ENCODE measurements at regions not wholly inside any gene's neighbourhood (a gene's known extent, or its start where the extent isn't known, plus 50 kb on each side); places are given as distances from the start of the nearest gene placed in this dataset.

DNA sequence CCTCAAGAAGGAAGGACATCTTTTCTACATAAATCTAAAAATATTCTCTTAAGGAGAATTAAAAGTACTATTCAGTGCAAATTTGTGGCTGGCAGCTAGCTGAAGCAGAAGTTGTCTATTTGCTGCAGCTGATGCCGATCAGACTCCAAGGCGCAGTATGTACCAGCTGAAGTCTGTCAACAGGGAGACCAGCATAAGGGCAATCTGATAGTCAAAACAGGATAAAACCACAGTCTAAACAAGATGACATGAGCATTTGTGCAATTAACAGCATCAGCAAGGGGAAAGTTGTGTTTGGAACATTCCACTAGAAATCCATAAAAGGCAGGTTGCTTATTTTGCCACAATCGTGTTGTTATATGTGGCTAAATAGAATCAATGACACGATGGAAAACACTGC lies 198.2 kb upstream of the ROBO2 start:
- no peak for DNase-seq

DNA sequence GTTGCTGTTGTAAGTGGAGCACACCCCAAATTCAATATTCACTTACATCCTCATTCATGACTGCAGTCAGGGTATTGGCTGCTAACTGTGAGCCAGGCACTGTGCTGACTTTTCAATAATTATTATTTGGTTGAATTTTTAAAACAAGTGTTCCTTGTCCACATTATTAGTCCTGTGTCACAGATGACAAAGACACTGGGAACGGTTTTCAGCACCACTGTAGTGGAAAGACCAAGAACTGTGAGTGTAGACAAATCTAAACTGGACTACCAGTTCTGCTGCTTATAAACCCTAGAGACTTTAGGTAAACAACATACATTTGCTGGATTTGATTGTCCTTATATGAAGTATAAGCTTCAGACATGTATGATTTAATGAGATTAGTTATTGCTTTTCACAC lies 197.7 kb upstream of the ROBO2 start:
- DNase-seq = no peak

DNA sequence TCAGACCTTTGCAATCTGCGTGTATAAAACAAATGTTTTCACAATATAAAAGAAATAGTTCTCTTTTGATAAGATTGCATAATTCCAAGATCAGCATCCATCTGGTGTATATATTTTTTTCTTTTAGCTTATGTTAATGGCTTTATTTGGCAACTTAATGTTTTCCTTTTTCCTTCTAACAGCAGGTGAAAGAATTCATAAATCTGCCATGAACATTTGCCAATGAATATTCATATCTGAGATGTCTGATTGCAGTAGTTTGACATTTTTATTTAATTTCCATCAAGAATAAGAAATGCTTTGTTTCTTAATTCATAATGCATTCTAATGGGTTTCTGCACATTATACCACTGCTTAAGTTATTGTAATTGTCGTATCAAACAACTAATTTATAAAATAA lies 184.4 kb upstream of the ROBO2 start:
- DNase-seq = no peak

GRCh38 chr3:76859596-76859995 lies 180.3 kb upstream of the ROBO2 start:
- no peak for DNase-seq

- DNase-seq = no peak
Observed at GRCh38 chr3:76864355-76864754, 175.5 kb upstream of the ROBO2 start.

GRCh38 chr3:76866729-76867408 lies 173.0 kb upstream of the ROBO2 start:
- DNase-seq = no peak

- no peak for DNase-seq
Observed at GRCh38 chr3:76869726-76870384, 170.0 kb upstream of the ROBO2 start.

DNA sequence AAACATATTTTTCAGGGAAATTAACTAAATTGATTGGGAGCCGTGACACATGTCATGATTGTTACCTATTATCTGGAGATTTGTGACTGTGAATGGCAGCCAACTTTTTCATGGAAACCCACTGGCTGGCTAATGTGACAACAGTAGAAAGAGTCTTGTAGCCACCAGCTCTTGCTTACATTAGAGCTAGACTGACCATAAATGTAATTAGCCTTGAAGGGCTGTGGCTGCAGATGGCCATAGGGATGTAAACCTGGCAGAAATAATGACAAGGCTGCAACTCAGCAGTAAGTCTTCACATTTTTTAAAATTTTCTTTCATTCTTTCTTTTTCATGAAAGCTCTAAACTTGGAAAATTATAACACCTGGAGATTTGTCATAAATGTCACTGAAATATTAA lies 168.2 kb upstream of the ROBO2 start:
- no peak for DNase-seq

- DNase-seq = no peak
Observed at GRCh38 chr3:76872999-76873398, 166.9 kb upstream of the ROBO2 start.

DNA sequence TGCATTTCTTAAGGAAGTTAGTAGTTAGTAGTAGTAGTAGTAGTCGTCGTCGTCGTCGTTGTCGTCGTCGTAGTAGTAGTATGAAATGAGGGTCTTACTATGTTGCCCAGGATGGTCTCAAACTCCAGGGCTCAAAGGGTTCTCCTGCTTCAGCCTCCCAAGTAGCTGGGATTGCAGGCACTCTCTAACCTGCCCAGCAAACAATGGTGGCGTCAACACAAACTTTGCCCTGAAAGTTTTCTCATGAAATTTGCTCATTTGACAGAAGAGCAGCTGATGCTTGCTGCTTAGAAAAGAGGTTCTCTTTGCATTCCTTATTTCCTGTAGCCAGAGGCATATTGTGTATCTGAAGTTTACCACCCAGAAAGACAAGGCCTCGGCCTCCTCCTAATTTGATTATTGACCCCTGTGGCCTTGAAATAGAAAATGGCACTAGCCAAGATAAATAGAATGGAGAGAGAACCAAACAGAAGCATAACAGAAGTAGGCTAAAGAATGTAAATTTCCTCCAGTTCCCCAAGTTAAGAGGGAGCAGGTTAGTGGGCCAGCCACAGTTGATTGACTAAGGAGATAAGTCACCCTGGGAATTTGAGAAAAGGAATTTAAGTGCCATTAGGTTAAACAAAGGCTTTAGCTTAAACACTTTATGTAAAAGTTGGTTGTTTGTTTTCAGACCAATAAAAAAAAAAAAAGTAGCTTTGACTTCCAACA lies 166.2 kb upstream of the ROBO2 start:
- DNase-seq = no peak

- no peak for DNase-seq
Observed at GRCh38 chr3:76879959-76880358, 159.9 kb upstream of the ROBO2 start.

GRCh38 chr3:76886761-76887500 lies 153.0 kb upstream of the ROBO2 start:
- no peak for DNase-seq

- DNase-seq = peak; percentile 50
Observed at GRCh38 chr3:76888856-76889255, 151.0 kb upstream of the ROBO2 start.

- DNase-seq = no peak
Observed at GRCh38 chr3:76889911-76890310, 150.0 kb upstream of the ROBO2 start.

- DNase-seq = no peak
Observed at GRCh38 chr3:76897076-76897475, 142.8 kb upstream of the ROBO2 start.

DNA sequence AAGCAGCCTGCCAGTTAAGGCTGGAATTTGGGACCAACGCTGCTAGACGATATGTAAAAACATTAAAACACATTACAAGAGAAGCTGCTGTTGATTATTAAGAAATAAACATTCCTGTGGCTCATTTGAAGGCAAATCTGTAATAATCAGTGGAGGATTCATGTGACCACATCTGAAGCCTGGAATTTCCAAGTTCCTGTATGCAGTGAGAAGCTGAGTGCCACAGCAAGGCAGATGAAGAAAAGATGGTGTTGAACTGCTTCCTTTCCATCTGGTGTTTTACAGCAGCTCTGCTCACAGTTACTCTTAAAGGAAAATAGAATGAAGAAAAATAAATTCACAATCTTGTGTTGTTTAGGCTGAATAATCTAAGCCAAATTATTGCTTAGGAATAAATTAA lies 139.3 kb upstream of the ROBO2 start:
- DNase-seq = no peak

DNA sequence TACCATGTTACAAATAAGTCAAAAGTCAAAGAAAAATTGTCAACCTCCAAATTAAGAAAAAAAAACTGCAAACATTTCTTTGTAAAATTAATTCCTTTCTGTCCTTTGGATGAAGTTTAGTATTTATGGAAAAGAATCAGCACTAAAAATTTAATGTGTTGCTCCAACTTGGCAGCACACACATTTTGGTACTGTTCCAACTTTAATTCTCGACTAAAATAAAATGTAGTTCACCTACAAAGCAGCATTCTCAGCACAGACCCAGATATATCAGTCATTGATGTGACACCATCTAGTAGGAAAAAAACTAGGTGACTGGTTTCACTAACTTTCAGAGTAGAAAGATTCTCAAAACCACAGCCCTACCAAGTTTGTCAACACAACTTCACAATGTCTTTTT lies 131.7 kb upstream of the ROBO2 start:
- no peak for DNase-seq

- DNase-seq = peak; percentile 3
Observed at GRCh38 chr3:76912841-76913383, 127.0 kb upstream of the ROBO2 start.

DNA sequence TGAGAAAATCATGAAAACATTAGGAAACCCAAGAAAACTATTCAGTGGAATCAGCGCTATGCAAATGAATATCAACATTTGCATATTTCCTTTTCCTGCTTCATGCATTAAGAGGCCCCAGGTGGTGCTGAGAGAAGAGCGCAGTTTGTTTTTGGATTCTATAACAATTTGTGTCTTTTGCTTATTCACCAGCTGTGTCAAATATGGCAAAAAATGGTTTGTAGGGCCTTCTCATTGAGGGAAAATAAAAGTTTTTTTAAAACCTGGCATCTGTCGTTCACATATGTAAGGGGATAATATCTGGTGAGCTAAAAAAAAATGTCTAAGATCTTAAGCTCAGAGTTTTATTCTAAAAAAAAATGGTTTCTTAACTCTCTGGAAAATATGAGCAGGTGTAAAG lies 122.5 kb upstream of the ROBO2 start:
- DNase-seq = no peak

- no peak for DNase-seq
Observed at GRCh38 chr3:76920511-76920910, 119.4 kb upstream of the ROBO2 start.

DNA sequence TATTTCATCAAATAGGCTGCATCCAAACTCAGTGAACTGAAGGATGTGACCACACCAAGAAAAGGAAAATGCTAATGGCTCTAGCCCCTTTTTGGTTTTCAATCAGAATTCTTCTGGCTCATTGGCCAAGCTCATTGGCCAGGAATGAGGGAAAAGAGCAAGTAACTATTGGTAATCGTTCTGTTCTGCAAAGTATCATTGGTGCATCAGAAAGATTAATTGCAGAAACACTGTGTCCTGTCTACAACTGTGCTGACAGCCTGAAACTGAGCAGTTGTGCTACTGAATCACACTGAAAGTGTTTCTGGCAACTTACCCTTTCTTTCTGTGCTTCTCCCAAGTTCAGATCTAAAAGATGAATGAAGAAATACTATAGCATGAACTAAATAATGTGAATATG lies 116.4 kb upstream of the ROBO2 start:
- no peak for DNase-seq

- no peak for DNase-seq
Observed at GRCh38 chr3:76930712-76931111, 109.2 kb upstream of the ROBO2 start.

DNA sequence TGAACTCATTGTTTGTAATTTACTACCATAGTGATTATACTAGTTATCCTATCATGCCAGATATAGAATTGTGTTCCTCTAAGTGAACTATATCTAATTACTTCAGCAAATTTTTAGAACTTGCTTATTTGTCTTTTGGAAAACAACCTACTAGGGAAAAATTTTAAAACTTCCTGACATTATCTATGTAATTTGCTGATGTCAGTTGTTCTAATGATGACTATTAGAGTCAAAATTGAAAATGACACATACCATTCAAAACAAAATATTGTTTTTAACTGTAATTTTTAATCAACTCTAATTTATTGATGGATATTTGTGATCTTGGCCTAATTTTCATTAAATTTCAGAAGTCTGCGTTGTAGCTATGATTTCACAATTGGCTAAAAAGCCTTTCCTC lies 106.7 kb upstream of the ROBO2 start:
- no peak for DNase-seq

Measured in NCI-H446 treated with DMSO at 0.1 percent for 48 hours (cell line).